ENCODE measurements at regions not wholly inside any gene's neighbourhood (a gene's known extent, or its start where the extent isn't known, plus 50 kb on each side); places are given as distances from the start of the nearest gene placed in this dataset.

DNA sequence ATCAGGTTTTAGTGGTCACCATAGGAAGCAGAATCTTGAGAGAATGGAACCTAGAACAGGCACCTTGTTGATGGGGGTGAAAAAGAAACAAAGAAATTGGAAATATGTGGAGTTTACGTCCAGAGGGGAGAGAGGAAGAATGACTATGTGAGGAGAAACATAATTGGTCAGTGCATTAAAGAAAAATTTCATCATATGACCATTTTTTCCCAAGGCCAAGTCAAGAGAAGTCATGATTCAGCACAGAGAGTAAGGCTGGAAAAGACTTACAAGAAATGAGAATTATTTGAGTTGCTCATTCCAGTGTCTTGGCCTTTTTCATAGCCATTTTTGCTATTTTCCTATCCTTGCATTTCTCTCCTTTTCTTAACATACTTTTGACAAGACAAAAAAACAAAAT is 421.7 kb downstream of the EFNB2 start:
- TF ChIP-seq, protein P1, sequence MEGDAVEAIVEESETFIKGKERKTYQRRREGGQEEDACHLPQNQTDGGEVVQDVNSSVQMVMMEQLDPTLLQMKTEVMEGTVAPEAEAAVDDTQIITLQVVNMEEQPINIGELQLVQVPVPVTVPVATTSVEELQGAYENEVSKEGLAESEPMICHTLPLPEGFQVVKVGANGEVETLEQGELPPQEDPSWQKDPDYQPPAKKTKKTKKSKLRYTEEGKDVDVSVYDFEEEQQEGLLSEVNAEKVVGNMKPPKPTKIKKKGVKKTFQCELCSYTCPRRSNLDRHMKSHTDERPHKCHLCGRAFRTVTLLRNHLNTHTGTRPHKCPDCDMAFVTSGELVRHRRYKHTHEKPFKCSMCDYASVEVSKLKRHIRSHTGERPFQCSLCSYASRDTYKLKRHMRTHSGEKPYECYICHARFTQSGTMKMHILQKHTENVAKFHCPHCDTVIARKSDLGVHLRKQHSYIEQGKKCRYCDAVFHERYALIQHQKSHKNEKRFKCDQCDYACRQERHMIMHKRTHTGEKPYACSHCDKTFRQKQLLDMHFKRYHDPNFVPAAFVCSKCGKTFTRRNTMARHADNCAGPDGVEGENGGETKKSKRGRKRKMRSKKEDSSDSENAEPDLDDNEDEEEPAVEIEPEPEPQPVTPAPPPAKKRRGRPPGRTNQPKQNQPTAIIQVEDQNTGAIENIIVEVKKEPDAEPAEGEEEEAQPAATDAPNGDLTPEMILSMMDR (conservative IDR thresholded peaks at IDR 0.05; ENCODE audit: low read depth, low read length), result no peak
- TF ChIP-seq EZH2 (IDR thresholded peaks at IDR 0.05; ENCODE audit: low read length, unreplicated experiment) (no peak), EZH2phosphoT487 (IDR thresholded peaks at IDR 0.05; ENCODE audit: borderline replicate concordance, low read length) (no peak)
- no peak overlapping the region for H3K4me2 ChIP-seq (ENCODE audit: low read length)
- no peak for ATAC-seq
- H4K20me1 ChIP-seq (ENCODE audit: low read length), result no peaks in the 10 kb centered on the region
- no peaks in the 10 kb centered on the region for H3K79me2 ChIP-seq (ENCODE audit: low read length)
- no peak overlapping the region for H3K27ac ChIP-seq (ENCODE audit: low read length)
- H3K9me2 ChIP-seq (replicated peaks; ENCODE audit: low read length), result no peaks in the 10 kb centered on the region
- POLR2A ChIA-PET (ENCODE audit: unreplicated experiment), result no interaction called here
- no peaks in the 10 kb centered on the region for H3K27me3 ChIP-seq (ENCODE audit: low read length)
- DNase-seq, result no peak
- H3K4me3 ChIP-seq (ENCODE audit: low read length), result no peak overlapping the region
- H3F3A ChIP-seq (ENCODE audit: low read length, unreplicated experiment), result no peaks in the 10 kb centered on the region
- no peak overlapping the region for H3K9ac ChIP-seq (ENCODE audit: low read length)
- no peak overlapping the region for H2AFZ ChIP-seq (ENCODE audit: low read length)
- H3K9me3 ChIP-seq (ENCODE audit: low read length), result no peaks in the 10 kb centered on the region
- peaks cover 64% of the 10 kb centered on the region for H3K4me1 ChIP-seq (ENCODE audit: insufficient read depth, low read length)
- H3K36me3 ChIP-seq (ENCODE audit: low read depth, low read length), result no peaks in the 10 kb centered on the region
- intact Hi-C loops (cut with micrococcal nuclease), result no loop called here
- no TSS peak for BruUV-seq (replicated peaks)
- CTCF ChIA-PET, result no interaction called here

DNA sequence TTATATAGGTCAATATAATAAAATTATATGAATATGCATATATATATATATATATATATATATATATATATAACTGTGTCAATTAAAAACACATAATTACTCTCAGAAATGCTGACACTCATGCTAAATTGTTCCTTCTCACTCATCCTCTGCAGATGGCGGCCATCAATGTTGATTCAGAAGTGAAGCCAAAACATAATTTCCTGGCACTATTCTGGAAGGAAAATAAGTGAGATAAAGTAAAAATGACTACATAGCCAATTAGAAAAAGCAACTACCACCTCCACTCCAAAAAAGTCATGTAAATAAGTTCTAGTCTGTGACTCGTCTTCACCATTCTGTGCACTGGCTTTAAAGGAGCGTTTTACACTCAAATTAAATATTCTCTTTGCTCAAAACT is 423.3 kb downstream of the EFNB2 start:
- TF ChIP-seq EZH2phosphoT487 (IDR thresholded peaks at IDR 0.05; ENCODE audit: borderline replicate concordance, low read length), result no peak
- TF ChIP-seq EZH2 (IDR thresholded peaks at IDR 0.05; ENCODE audit: low read length, unreplicated experiment), result no peak
- TF ChIP-seq, protein P1 (conservative IDR thresholded peaks at IDR 0.05; ENCODE audit: low read depth, low read length), result no peak
- no peaks in the 10 kb centered on the region for H3K9me2 ChIP-seq (replicated peaks; ENCODE audit: low read length)
- H4K20me1 ChIP-seq (ENCODE audit: low read length), result no peaks in the 10 kb centered on the region
- no peak overlapping the region for H2AFZ ChIP-seq (ENCODE audit: low read length)
- H3F3A ChIP-seq (ENCODE audit: low read length, unreplicated experiment), result no peaks in the 10 kb centered on the region
- H3K9ac ChIP-seq (ENCODE audit: low read length), result no peak overlapping the region
- no peaks in the 10 kb centered on the region for H3K79me2 ChIP-seq (ENCODE audit: low read length)
- no peak for DNase-seq
- no peaks in the 10 kb centered on the region for H3K9me3 ChIP-seq (ENCODE audit: low read length)
- H3K4me3 ChIP-seq (ENCODE audit: low read length), result no peak overlapping the region
- no peak overlapping the region for H3K4me2 ChIP-seq (ENCODE audit: low read length)
- no peak overlapping the region for H3K27ac ChIP-seq (ENCODE audit: low read length)
- ChIA-PET CTCF (no interaction called here), POLR2A (ENCODE audit: unreplicated experiment) (no interaction called here)
- no peak for ATAC-seq
- no peaks in the 10 kb centered on the region for H3K36me3 ChIP-seq (ENCODE audit: low read depth, low read length)
- BruUV-seq (replicated peaks), result no TSS peak
- peaks cover 54% of the 10 kb centered on the region for H3K4me1 ChIP-seq (ENCODE audit: insufficient read depth, low read length)
- intact Hi-C loops (cut with micrococcal nuclease), result no loop called here
- no peaks in the 10 kb centered on the region for H3K27me3 ChIP-seq (ENCODE audit: low read length)

DNA sequence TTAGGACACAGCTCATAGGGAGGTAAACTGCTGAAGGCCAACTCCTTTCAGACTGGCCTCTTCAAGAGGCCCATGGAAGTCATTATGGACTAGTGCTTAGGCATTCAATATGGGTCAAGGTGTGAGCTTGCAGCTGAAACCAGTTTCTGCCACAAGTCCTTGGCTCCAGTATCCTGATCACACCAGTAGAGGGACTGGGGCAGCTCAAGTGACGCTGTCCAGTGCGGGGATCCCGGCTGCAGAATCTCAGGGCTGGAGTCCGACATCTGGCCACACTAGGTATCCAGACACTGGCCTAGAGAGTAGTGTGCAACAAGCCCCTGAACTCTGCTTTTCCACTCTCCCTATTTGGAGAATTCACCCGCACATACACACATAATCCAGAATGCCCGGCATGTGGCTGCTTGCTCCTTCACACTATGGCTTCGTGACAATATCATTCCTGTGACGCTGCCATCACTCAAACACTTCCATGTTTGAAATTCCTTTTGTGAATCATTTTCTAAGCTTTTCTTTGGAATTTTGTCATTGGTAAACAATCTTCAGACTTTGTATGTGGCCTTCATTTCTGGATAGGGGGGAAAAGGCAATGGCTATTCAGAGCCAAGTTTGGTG is 425.1 kb downstream of the EFNB2 start:
- Histone ChIP-seq H3K9ac (ENCODE audit: low read length) (no peak overlapping the region), H3K36me3 (ENCODE audit: low read depth, low read length) (no peaks in the 10 kb centered on the region), H4K20me1 (ENCODE audit: low read length) (no peaks in the 10 kb centered on the region), H3F3A (ENCODE audit: low read length, unreplicated experiment) (no peaks in the 10 kb centered on the region), H2AFZ (ENCODE audit: low read length) (no peak overlapping the region), H3K27me3 (ENCODE audit: low read length) (no peaks in the 10 kb centered on the region), H3K4me1 (ENCODE audit: insufficient read depth, low read length) (peaks cover 46% of the 10 kb centered on the region), H3K9me3 (ENCODE audit: low read length) (no peaks in the 10 kb centered on the region), H3K79me2 (ENCODE audit: low read length) (no peaks in the 10 kb centered on the region), H3K9me2 (replicated peaks; ENCODE audit: low read length) (no peaks in the 10 kb centered on the region), H3K4me2 (ENCODE audit: low read length) (no peak overlapping the region), H3K4me3 (ENCODE audit: low read length) (no peak overlapping the region), H3K27ac (ENCODE audit: low read length) (peak overlapping the region; percentile 52)
- CTCF ChIA-PET, result no interaction called here
- TF ChIP-seq EZH2 (IDR thresholded peaks at IDR 0.05; ENCODE audit: low read length, unreplicated experiment), result no peak
- no peak for TF ChIP-seq EZH2phosphoT487 (IDR thresholded peaks at IDR 0.05; ENCODE audit: borderline replicate concordance, low read length)
- TF ChIP-seq, protein P1 (conservative IDR thresholded peaks at IDR 0.05; ENCODE audit: low read depth, low read length), result no peak
- intact Hi-C loops (cut with micrococcal nuclease), result no loop called here
- peak; percentile 27 for ATAC-seq
- peak; percentile 50 for DNase-seq
- POLR2A ChIA-PET (ENCODE audit: unreplicated experiment), result no interaction called here
- no TSS peak for BruUV-seq (replicated peaks)
